Lower leg skin (tissue), 3 donors: ENCODE measurements at regions not wholly inside any gene's neighbourhood (a gene's known extent, or its start where the extent isn't known, plus 50 kb on each side); places are given as distances from the start of the nearest gene placed in this dataset.

Experiments
- CTCF ChIP-seq, 3 donors: fragments of 450-650 bp; IDR thresholded peaks; one replicate each; pipeline ENCODE4 v1.5.1; 2016; ENCODE audit warnings: antibody characterized with exemption in 3 of 3, mild to moderate bottlenecking in 3 of 3, moderate library complexity in 2 of 3
- POLR2A ChIP-seq, 2 donors: fragments of 450-650 bp; IDR thresholded peaks; one replicate each; pipeline ENCODE4 v1.6.1; 2016 to 2017; ENCODE audit warnings: antibody characterized with exemption in 2 of 2, mild to moderate bottlenecking in 1 of 2, moderate library complexity in 1 of 2

- TF ChIP-seq CTCF (IDR thresholded peaks at IDR 0.05) (no peak), POLR2A (IDR thresholded peaks at IDR 0.05) (no peak)
These were observed 133.7 kb upstream of the EDIL3 start for GRCh38 chr5:84518370-84518769.
